Muscle of back (tissue), 3 donors: ENCODE measurements at regions not wholly inside any gene's neighbourhood (a gene's known extent, or its start where the extent isn't known, plus 50 kb on each side); places are given as distances from the start of the nearest gene placed in this dataset.
A peak's percentile ranks its signal among the peaks of the same experiment; 100 is the strongest.

Source experiments
- DNase-seq, 3 donors: peaks; one replicate each; pipeline versions ENCODE4 v3.0.0 to v3.0.0-alpha.2; 2013

- DNase-seq: no peak
These were observed 115.5 kb downstream of the PAPOLA start for GRCh38 chr14:96617635-96618034.

- DNase-seq: no peak
These were observed 120.7 kb downstream of the PAPOLA start for GRCh38 chr14:96622926-96623325.

GRCh38 chr14:96623676-96624484 lies 121.7 kb downstream of the PAPOLA start:
- DNase-seq: no peak

- DNase-seq: peak in 1 of 3 donors; percentile 13
These were observed 122.7 kb downstream of the PAPOLA start for GRCh38 chr14:96624661-96625425.

DNA sequence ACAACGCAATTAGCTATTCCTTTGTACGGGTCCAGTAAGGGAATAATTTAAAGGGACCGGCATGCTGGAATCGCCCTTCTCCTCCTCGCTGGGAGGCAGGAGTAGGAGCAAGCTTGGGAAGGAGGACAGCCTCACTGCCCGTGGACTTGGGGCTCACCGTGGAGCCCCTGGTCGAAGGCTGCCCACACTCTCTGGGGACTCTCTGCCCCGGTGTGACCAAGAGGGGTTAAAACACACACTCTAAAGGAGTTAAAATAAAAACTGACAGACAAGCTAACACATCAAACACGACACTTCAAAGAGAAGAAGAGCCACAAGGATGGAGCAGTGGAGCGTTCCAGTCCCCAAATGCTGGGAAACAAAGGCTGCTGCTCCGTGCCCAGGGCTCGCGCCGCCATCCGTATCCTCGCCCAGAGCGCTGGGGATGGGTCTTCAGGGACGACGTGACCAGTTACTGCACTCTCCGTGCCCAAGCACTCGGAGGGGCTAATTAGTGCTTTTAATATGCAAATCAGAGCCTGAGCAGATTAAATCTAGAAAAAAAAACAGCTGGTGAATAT lies 123.3 kb downstream of the PAPOLA start:
- no peak for DNase-seq

DNA sequence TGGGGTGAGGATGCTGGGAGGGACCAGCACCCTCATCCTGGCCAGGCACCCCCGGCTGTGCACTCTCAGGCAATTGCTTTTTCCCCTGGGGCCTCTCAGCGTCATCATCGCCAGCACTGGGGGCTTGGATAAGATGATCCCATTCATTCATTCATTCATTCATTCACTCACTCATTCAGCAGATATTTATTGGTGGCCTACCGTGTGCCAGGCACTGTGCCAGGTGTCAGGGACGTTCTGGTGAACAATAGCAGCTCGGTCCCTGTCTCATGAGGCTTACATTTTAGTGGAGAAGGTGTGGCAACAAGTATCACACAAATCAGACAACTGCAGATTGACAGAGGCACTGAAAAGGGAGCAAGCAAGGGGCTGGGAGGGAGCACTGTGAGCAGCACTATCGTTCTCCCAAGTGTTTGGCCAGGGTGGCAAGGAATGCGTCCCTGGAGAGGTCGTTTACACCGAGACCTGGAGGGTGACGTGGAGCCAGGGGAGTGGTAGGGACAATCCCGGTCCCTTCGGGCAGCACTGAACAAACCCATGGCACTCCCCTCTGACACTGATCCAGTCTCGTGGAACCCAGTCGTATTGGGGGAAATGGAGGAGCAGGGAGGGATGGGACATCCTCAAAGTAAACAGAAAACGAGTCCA lies 124.1 kb downstream of the PAPOLA start:
- no peak for DNase-seq

GRCh38 chr14:96626916-96627315 lies 124.7 kb downstream of the PAPOLA start:
- DNase-seq: no peak

GRCh38 chr14:96627386-96627785 lies 125.2 kb downstream of the PAPOLA start:
- no peak for DNase-seq

DNA sequence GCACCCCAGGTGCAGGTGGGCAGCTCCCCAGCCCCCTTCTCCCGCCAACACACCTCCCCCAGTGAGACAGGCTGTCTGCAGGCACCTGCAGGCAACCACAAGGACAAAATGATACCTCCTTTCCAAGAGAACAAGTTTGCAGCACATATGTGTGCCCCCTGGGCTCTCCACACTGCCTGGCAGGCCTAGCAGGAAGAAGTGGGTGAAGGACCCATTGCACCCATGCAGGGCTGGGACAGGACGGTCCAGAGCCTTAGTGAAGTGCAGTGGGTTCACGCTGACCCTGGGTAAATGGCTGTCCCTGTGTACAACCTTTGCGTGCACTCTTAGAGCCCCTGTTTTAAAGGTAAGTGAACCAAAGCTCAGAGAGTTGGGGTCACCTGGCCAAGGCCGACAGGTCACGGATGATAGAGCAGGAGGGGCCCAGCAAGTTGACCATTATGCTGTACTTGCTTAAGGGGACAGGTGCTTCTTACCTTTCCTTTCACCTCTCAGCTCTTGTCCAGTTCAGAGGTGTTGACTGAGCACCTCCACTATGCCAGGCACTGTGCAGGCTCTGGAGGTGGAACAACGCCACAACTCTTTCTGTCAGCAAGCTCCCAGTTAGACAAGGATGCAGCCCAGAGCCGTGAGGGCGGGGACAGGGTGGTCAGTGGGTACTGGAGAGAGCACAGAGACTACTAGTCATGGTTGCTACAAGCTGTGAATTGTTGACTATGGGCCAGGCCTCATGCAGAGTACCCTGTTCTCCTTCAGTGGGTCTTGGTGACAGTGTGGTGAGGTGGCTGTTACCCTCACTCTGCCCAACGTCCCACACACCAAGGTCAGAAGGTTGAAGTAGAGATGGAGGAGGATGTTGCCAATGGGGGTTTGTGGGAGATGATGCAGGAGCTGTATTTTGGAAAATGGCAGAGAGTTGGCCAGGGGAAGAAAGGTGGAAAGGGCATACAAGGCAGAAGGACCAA lies 125.9 kb downstream of the PAPOLA start:
- no peak for DNase-seq

DNA sequence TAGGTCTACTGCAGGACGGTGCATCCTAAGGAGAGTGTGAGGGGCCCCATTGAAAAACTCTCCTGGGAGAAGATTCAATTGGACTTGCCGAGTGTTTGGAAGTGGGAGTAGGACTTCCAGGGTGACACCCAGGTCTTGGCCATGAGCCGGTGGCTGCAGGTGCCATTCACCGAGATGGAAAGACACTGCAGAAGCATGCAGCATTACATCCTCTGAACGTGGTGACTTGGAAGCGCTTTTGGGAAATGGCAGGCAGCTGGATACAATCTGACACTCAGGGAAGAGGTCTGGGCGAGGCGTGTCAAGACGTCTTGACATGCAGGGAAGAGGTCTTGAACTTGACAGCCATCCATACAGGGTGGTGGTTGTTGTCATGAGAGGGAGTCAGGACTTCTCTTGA lies 126.9 kb downstream of the PAPOLA start:
- no peak for DNase-seq

DNA sequence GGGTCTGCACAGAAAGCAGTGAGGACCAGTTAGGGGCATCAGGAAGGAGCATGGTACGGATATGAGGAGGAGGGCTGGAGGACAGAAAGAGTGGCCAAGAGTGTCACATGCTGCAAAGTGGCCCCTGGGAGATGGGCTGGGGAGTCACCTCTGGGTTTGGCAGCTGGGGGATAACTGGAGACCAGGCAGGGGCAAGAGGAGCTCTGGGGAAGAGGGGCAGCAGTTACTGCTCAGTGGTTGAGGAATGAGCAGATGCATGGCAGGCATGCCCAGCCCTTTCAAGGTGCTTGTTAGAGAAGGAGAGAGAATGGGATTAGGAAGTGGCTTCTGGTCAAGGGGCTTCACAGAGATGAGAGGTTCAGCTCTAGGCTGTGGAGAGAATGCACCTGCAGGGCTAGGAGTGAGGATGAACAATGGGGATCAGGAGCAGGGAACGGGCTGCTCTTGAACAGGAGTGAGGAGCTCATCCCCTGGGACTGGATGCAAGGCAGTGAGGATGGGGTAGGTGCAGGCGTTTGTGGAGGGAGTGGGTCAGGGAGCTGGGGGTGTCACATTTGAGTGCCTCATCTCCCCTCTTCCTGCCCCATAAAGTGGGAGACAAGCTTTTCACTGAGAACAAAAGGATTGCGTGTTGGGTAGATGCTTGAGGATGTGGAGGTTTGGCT lies 127.5 kb downstream of the PAPOLA start:
- no peak for DNase-seq

DNA sequence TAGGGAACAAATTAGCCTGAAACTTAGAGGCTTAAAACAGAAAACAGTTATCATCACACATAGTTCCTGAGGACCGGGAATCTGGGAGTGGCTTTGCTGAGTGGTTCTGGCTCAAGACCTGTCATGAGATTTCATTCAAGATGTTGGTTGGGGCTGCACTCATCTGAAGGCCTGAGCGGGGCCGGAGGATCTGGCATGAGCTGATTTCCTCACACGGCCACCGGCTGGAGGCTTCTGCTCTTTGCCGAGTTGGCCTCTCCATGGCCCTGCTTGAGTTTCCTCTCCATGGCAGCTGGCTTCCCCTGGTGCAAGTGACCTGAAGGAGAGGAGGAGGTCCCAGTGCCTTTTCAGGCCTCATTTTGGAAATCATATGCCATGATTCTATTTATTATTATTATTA lies 128.1 kb downstream of the PAPOLA start:
- DNase-seq: no peak

GRCh38 chr14:96631030-96631429 lies 128.8 kb downstream of the PAPOLA start:
- DNase-seq: no peak

DNA sequence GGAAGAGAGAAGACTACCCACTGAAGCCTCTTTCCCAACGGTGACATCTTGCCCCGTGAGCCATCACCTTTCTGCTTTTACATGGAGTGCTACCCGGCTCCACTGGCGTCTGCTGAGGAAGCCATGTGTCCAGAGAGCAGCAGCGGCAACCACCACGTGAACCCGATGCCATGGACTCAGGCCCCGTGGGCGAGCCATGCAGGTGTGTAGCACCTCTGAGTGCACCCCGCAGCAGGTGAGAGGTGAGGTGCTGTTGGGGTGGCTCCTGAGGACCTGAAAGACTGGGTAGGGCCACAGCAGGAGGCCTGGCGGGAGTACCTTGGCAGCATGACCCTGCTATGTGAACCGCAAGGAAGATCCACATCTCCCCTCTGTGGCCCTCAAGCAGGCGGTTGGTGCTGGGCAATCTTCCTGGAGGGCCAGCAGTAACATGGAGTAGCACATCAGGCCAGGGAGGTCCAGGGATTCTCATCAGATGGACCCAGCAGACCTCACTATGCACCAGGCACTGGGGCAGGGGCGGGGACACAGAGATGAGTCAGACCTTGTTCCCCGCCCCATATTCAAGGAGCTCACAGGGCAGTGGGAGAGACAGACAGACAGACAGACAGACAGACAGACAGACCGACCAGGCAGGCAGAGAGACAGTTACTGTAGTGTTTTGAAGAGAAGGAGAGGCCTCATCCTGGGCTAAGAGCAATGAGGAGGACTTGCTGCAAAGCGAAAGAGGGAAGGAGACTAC lies 129.6 kb downstream of the PAPOLA start:
- no peak for DNase-seq

GRCh38 chr14:96632363-96632758 lies 130.2 kb downstream of the PAPOLA start:
- no peak for DNase-seq

DNA sequence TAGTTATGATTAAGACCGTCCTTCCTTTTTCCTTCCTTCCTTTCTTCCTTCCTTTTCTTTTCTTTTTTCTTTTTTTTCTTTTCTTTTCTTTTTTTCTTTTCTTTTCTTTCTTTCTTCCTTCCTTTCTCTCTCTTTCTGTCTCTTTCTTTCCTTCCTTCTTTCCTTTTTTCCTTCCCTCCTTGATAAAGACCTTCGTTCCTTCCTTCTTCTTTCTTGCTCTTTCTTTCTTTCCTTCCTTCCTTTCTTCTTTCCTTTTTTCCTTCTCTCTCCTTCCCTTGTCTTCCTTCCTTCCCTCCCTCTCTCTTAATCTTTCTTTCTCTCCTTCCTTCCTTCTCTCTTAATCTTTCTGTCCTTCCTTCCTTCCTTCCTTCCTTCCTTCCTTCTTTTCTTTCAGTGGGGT lies 130.9 kb downstream of the PAPOLA start:
- DNase-seq: no peak

- no peak for DNase-seq
These were observed 132.3 kb downstream of the PAPOLA start for GRCh38 chr14:96634481-96634880.

- DNase-seq: no peak
These were observed 132.7 kb downstream of the PAPOLA start for GRCh38 chr14:96634896-96635295.

GRCh38 chr14:96635850-96636249 lies 133.7 kb downstream of the PAPOLA start:
- DNase-seq: no peak

GRCh38 chr14:96637521-96637920 lies 135.3 kb downstream of the PAPOLA start:
- DNase-seq: no peak
